Uterus (tissue), 3 donors: ENCODE measurements at regions not wholly inside any gene's neighbourhood (a gene's known extent, or its start where the extent isn't known, plus 50 kb on each side); places are given as distances from the start of the nearest gene placed in this dataset.

Experiments
- DNase-seq, 2 donors: peaks; one replicate each; pipeline ENCODE4 v3.0.0-alpha.2; 2019 to 2020
- H3K27ac ChIP-seq, 2 donors: fragments of 200-600 bp; sonication (generic); 1 replicate in 1 of 2; 2 replicates in 1 of 2; pipeline ENCODE4 v1.5.1; 2016 to 2018
- H3K27me3 ChIP-seq, 2 donors: fragments of 200-600 bp; sonication (generic); one replicate each; pipeline ENCODE4 v1.5.1; 2018 to 2019; ENCODE audit warnings: control low read depth in 1 of 2
- H3K36me3 ChIP-seq, 2 donors: fragments of 200-600 bp; sonication (generic); one replicate each; pipeline ENCODE4 v1.5.1; 2019; ENCODE audit warnings: control low read depth in 1 of 2
- H3K4me1 ChIP-seq, 2 donors: fragments of 200-600 bp; sonication (generic); one replicate each; pipeline ENCODE4 v1.5.1; 2018 to 2019; ENCODE audit warnings: control low read depth in 1 of 2
- H3K4me3 ChIP-seq, 2 donors: fragments of 200-600 bp; sonication (generic); 1 replicate in 1 of 2; 2 replicates in 1 of 2; pipeline ENCODE4 v1.5.1; 2018 to 2019; ENCODE audit warnings: mild to moderate bottlenecking in 1 of 2
- H3K9me3 ChIP-seq, 2 donors: fragments of 200-600 bp; sonication (generic); one replicate each; pipeline ENCODE4 v1.5.1; 2019; ENCODE audit warnings: control low read depth in 1 of 2
- POLR2A ChIP-seq, 2 donors: fragments of 450-650 bp; IDR thresholded peaks; one replicate each; pipeline ENCODE4 v1.6.1; 2016; ENCODE audit warnings: antibody characterized with exemption in 2 of 2, mild to moderate bottlenecking in 1 of 2, moderate library complexity in 1 of 2
- intact Hi-C: fragments of 100-400 bp; cut with DNase I; formaldehyde crosslinking; loops from one replicate; pipeline ENCODE4 v1.15.1; 2023; ENCODE audit warnings: low total_unique reads
- TF ChIP-seq, protein P1 (sequence below), 4 experiments: fragments of 200-600 bp in 2 of 4; fragments of 450-650 bp in 2 of 4; sonication (generic) in 2 of 4; IDR thresholded peaks; one replicate each; pipeline ENCODE4 v1.5.1; 2016 to 2019; ENCODE audit warnings: antibody characterized with exemption in 4 of 4, mild to moderate bottlenecking in 2 of 4, moderate library complexity in 1 of 4
- donor health status: DM: yes; HTN: yes; CAD: no.

DNA sequence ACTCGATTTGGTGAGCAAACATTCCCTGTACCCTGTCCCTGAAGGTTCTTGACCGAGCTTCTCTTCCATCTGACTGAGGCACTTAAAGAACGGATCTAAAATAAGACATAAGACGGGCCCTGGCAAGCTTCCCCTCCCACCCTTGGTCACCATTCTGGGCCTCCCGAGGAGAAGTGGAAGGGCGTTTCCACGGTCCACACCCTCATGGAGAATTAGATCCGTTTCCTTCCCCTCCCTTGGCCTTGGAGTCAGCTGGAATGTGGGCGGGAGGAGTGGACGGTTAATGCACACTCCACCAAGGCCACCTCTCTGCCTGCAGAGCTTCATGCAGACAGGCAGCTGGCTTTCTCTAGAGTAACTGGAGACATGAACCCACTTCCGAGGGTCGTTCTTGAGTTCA is 257.3 kb upstream of the APCDD1 start:
- DNase-seq = no peak
- no peak for TF ChIP-seq POLR2A (IDR thresholded peaks at IDR 0.05)
- TF ChIP-seq, protein P1, sequence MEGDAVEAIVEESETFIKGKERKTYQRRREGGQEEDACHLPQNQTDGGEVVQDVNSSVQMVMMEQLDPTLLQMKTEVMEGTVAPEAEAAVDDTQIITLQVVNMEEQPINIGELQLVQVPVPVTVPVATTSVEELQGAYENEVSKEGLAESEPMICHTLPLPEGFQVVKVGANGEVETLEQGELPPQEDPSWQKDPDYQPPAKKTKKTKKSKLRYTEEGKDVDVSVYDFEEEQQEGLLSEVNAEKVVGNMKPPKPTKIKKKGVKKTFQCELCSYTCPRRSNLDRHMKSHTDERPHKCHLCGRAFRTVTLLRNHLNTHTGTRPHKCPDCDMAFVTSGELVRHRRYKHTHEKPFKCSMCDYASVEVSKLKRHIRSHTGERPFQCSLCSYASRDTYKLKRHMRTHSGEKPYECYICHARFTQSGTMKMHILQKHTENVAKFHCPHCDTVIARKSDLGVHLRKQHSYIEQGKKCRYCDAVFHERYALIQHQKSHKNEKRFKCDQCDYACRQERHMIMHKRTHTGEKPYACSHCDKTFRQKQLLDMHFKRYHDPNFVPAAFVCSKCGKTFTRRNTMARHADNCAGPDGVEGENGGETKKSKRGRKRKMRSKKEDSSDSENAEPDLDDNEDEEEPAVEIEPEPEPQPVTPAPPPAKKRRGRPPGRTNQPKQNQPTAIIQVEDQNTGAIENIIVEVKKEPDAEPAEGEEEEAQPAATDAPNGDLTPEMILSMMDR (IDR thresholded peaks at IDR 0.05) = no peak

DNA sequence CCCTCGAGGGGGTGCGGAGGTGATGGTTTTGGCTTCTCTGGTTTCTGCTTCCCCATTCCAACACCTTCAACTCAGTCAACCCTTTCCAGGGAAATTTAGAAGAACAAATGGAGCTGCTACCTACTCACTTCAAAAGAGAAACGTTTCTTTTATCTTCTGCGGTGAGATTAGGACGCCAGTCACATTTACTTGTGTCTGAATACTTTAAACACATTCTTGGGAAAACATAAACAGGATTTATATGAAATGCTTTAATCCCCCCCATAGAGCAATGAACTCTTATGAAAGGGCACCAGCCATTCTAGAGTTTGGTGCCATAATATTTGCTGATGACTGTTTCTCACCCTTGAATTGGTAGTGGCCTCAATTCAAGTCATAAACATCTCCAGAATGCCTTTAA is 253.2 kb upstream of the APCDD1 start:
- intact Hi-C loops = no loop called here
- no peak for TF ChIP-seq POLR2A (IDR thresholded peaks at IDR 0.05)
- TF ChIP-seq, protein P1 (IDR thresholded peaks at IDR 0.05) = no peak
- Histone ChIP-seq H3K36me3 (no peaks in the 10 kb centered on the region), H3K4me1 (no peaks in the 10 kb centered on the region), H3K27me3 (no peaks in the 10 kb centered on the region), H3K27ac (no peak overlapping the region), H3K9me3 (no peaks in the 10 kb centered on the region), H3K4me3 (no peak overlapping the region)
- no peak for DNase-seq

More for the DNA sequence above, 257.3 kb upstream of the APCDD1 start:
- Histone ChIP-seq H3K4me3 (no peak overlapping the region), H3K9me3 (no peaks in the 10 kb centered on the region), H3K4me1 (no peaks in the 10 kb centered on the region), H3K36me3 (no peaks in the 10 kb centered on the region), H3K27me3 (no peaks in the 10 kb centered on the region), H3K27ac (no peak overlapping the region)
- intact Hi-C loops = no loop called here

- Histone ChIP-seq H3K9me3 (no peaks in the 10 kb centered on the region), H3K4me3 (no peak overlapping the region), H3K27ac (no peak overlapping the region), H3K4me1 (no peaks in the 10 kb centered on the region), H3K36me3 (no peaks in the 10 kb centered on the region), H3K27me3 (no peaks in the 10 kb centered on the region)
- DNase-seq = no peak
- intact Hi-C loops = no loop called here
- no peak for TF ChIP-seq POLR2A (IDR thresholded peaks at IDR 0.05)
- TF ChIP-seq, protein P1 (IDR thresholded peaks at IDR 0.05) = no peak
These were observed 252.8 kb upstream of the APCDD1 start for GRCh38 chr18:10201659-10202058.

DNA sequence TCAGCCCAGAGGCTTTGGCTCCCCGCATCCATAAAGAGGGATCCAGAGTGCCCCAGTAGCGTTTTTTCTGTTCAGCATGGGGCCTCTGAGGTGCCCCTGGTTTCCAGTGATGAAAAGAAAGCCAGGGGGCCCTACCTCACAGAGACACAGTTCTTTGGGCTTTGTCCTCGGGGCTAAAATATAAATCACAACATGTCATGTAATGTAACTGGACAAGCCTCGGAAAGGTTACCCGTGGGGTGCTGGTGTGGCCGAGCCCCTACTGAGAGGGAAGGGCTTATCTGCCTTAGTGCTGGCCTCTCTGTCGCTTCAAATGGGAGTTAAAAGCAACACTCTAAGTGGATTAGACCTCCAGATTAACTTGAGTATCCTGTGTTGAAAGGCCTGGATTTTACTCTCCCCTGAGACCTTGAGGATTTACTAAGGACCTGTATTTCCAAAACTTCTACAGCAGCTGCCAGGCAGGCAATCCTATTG is 251.6 kb upstream of the APCDD1 start:
- Histone ChIP-seq H3K4me3 (no peak overlapping the region), H3K36me3 (no peaks in the 10 kb centered on the region), H3K27ac (no peak overlapping the region), H3K4me1 (no peaks in the 10 kb centered on the region), H3K9me3 (no peaks in the 10 kb centered on the region), H3K27me3 (no peaks in the 10 kb centered on the region)
- no peak for DNase-seq
- intact Hi-C loops = no loop called here
- TF ChIP-seq, protein P1 (IDR thresholded peaks at IDR 0.05) = no peak
- TF ChIP-seq POLR2A (IDR thresholded peaks at IDR 0.05) = no peak

- Histone ChIP-seq H3K9me3 (no peaks in the 10 kb centered on the region), H3K36me3 (no peaks in the 10 kb centered on the region), H3K27me3 (no peaks in the 10 kb centered on the region), H3K4me3 (no peak overlapping the region), H3K27ac (no peak overlapping the region), H3K4me1 (no peaks in the 10 kb centered on the region)
- intact Hi-C loops = no loop called here
- DNase-seq = no peak
- TF ChIP-seq, protein P1 (IDR thresholded peaks at IDR 0.05) = no peak
- TF ChIP-seq POLR2A (IDR thresholded peaks at IDR 0.05) = no peak
These were observed 249.3 kb upstream of the APCDD1 start for GRCh38 chr18:10205151-10205550.
